GM19397 (cell line): ENCODE measurements at regions not wholly inside any gene's neighbourhood (a gene's known extent, or its start where the extent isn't known, plus 50 kb on each side); places are given as distances from the start of the nearest gene placed in this dataset.
"Not testable (repeated sequence)": the region's sequence is repeated elsewhere in the genome, so short reads cannot be mapped to it uniquely, and the experiment has no call there.

ENCODE experiments used
- ATAC-seq: cut with Tn5 transposase; IDR thresholded peaks from one replicate; pipeline ENCODE4 v1.9.1; 2021; ENCODE audit warnings: mild to moderate bottlenecking, moderate library complexity; ENCODE audit not compliant: unreplicated experiment

GRCh38 chr21:20292280-20292679, 705.9 kb upstream of the NCAM2 start:
- no peak for ATAC-seq

GRCh38 chr21:20292854-20293253, 705.4 kb upstream of the NCAM2 start:
- ATAC-seq, result not testable (repeated sequence)

- no peak for ATAC-seq
These were observed 696.8 kb upstream of the NCAM2 start for GRCh38 chr21:20301395-20301794.

GRCh38 chr21:20302084-20302483, 696.1 kb upstream of the NCAM2 start:
- no peak for ATAC-seq

- ATAC-seq, result no peak
These were observed 691.4 kb upstream of the NCAM2 start for GRCh38 chr21:20306836-20307235.

GRCh38 chr21:20308586-20309315, 689.5 kb upstream of the NCAM2 start:
- no peak for ATAC-seq

- no peak for ATAC-seq
These were observed 686.9 kb upstream of the NCAM2 start for GRCh38 chr21:20311234-20311787.

GRCh38 chr21:20313013-20313412, 685.2 kb upstream of the NCAM2 start:
- ATAC-seq, result no peak

GRCh38 chr21:20315042-20315441, 683.2 kb upstream of the NCAM2 start:
- no peak for ATAC-seq

GRCh38 chr21:20329636-20330035, 668.6 kb upstream of the NCAM2 start:
- ATAC-seq, result no peak

- no peak for ATAC-seq
These were observed 667.6 kb upstream of the NCAM2 start for GRCh38 chr21:20330652-20331051.

- no peak for ATAC-seq
These were observed 663.6 kb upstream of the NCAM2 start for GRCh38 chr21:20334585-20334984.

GRCh38 chr21:20341431-20341830, 656.8 kb upstream of the NCAM2 start:
- ATAC-seq, result no peak

- no peak for ATAC-seq
These were observed 655.0 kb upstream of the NCAM2 start for GRCh38 chr21:20343186-20343585.

- ATAC-seq, result no peak
These were observed 647.1 kb upstream of the NCAM2 start for GRCh38 chr21:20351138-20351537.

- no peak for ATAC-seq
These were observed 644.9 kb upstream of the NCAM2 start for GRCh38 chr21:20353351-20353750.

- no peak for ATAC-seq
These were observed 625.2 kb upstream of the NCAM2 start for GRCh38 chr21:20373031-20373430.

- no peak for ATAC-seq
These were observed 621.0 kb upstream of the NCAM2 start for GRCh38 chr21:20377250-20377649.

- no peak for ATAC-seq
These were observed 609.8 kb upstream of the NCAM2 start for GRCh38 chr21:20388400-20388799.

- ATAC-seq, result no peak
These were observed 601.4 kb upstream of the NCAM2 start for GRCh38 chr21:20396798-20397197.

- no peak for ATAC-seq
These were observed 593.3 kb upstream of the NCAM2 start for GRCh38 chr21:20404915-20405314.

GRCh38 chr21:20418353-20418752, 579.9 kb upstream of the NCAM2 start:
- no peak for ATAC-seq

GRCh38 chr21:20419772-20420171, 578.4 kb upstream of the NCAM2 start:
- ATAC-seq, result no peak
